ENCODE measurements at regions not wholly inside any gene's neighbourhood (a gene's known extent, or its start where the extent isn't known, plus 50 kb on each side); places are given as distances from the start of the nearest gene placed in this dataset.

- no peak for ATAC-seq
- DNase-seq: no peak
Measured at GRCh38 chr18:77911971-77912605, 662.4 kb downstream of the GALR1 start.

- no peak for ATAC-seq
Measured at GRCh38 chr18:77918730-77919129, 669.1 kb downstream of the GALR1 start.

GRCh38 chr18:77919923-77920322 is 670.3 kb downstream of the GALR1 start:
- ATAC-seq (no peak), DNase-seq (no peak)

More at GRCh38 chr18:77918730-77919129, 669.1 kb downstream of the GALR1 start:
- DNase-seq: no peak

- DNase-seq: no peak
Measured at GRCh38 chr18:77935342-77935741, 685.7 kb downstream of the GALR1 start.

GRCh38 chr18:77940566-77940965 is 690.9 kb downstream of the GALR1 start:
- DNase-seq (no peak), ATAC-seq (no peak)

More at GRCh38 chr18:77935342-77935741, 685.7 kb downstream of the GALR1 start:
- ATAC-seq: no peak

- ATAC-seq (no peak), DNase-seq (no peak)
Measured at GRCh38 chr18:77944533-77944932, 694.9 kb downstream of the GALR1 start.

- no peak for ATAC-seq
Measured at GRCh38 chr18:77948567-77948966, 698.9 kb downstream of the GALR1 start.

GRCh38 chr18:77949355-77949973 is 699.8 kb downstream of the GALR1 start:
- ATAC-seq: no peak
- DNase-seq: no peak

More at GRCh38 chr18:77948567-77948966, 698.9 kb downstream of the GALR1 start:
- DNase-seq: no peak

GRCh38 chr18:77959248-77959647 is 709.6 kb downstream of the GALR1 start:
- ATAC-seq: no peak
- no peak for DNase-seq

- no peak for DNase-seq
- ATAC-seq: no peak
Measured at GRCh38 chr18:77960791-77961410, 711.3 kb downstream of the GALR1 start.

GRCh38 chr18:77967071-77967470 is 717.4 kb downstream of the GALR1 start:
- no peak for DNase-seq
- no peak for ATAC-seq

GRCh38 chr18:77967791-77968190 is 718.1 kb downstream of the GALR1 start:
- no peak for ATAC-seq
- DNase-seq: no peak

GRCh38 chr18:77969972-77970371 is 720.3 kb downstream of the GALR1 start:
- ATAC-seq (no peak), DNase-seq (no peak)

- DNase-seq (no peak), ATAC-seq (no peak)
Measured at GRCh38 chr18:77970814-77971213, 721.2 kb downstream of the GALR1 start.

GRCh38 chr18:77973745-77974144 is 724.1 kb downstream of the GALR1 start:
- ATAC-seq (no peak), DNase-seq (no peak)

- ATAC-seq (no peak), DNase-seq (no peak)
Measured at GRCh38 chr18:77974329-77974728, 724.7 kb downstream of the GALR1 start.

- ATAC-seq (no peak), DNase-seq (no peak)
Measured at GRCh38 chr18:77977331-77977730, 727.7 kb downstream of the GALR1 start.

- DNase-seq (no peak), ATAC-seq (no peak)
Measured at GRCh38 chr18:77980275-77980674, 730.6 kb downstream of the GALR1 start.

GRCh38 chr18:77981874-77982273 is 732.2 kb downstream of the GALR1 start:
- no peak for DNase-seq
- ATAC-seq: no peak

GRCh38 chr18:77983270-77983669 is 733.6 kb downstream of the GALR1 start:
- DNase-seq: no peak
- no peak for ATAC-seq

GRCh38 chr18:77984178-77984577 is 734.5 kb downstream of the GALR1 start:
- ATAC-seq: no peak

GRCh38 chr18:77984833-77985232 is 735.2 kb downstream of the GALR1 start:
- no peak for DNase-seq
- no peak for ATAC-seq

More at GRCh38 chr18:77984178-77984577, 734.5 kb downstream of the GALR1 start:
- DNase-seq: no peak

GRCh38 chr18:77985526-77986281 is 736.1 kb downstream of the GALR1 start:
- ATAC-seq: no peak

More at GRCh38 chr18:77985526-77986281, 736.1 kb downstream of the GALR1 start:
- no peak for DNase-seq
